IMR-90 (cell line): ENCODE measurements at regions not wholly inside any gene's neighbourhood (a gene's known extent, or its start where the extent isn't known, plus 50 kb on each side); places are given as distances from the start of the nearest gene placed in this dataset.

Experiments used
- CHD1 ChIP-seq: IDR thresholded peaks from 2 replicates; pipeline ENCODE4 v1.6.1; 2012; ENCODE audit warnings: low read depth, low read length, improper control_type of control experiment
- CTCF ChIP-seq: conservative IDR thresholded peaks from 2 replicates; pipeline ENCODE4 v1.5.1; 2012; ENCODE audit warnings: mild to moderate bottlenecking, low read depth, low read length, improper control_type of control experiment
- FOS ChIP-seq: fragments of 150-350 bp; IDR thresholded peaks from 2 replicates; pipeline ENCODE4 v1.6.1; 2016; ENCODE audit warnings: low read depth, low read length
- MXI1 ChIP-seq: IDR thresholded peaks from 2 replicates; pipeline ENCODE4 v1.6.1; 2012; ENCODE audit warnings: low read depth, mild to moderate bottlenecking, low read length, moderate library complexity, borderline replicate concordance
- POLR2A ChIP-seq: IDR thresholded peaks from 2 replicates; pipeline ENCODE4 v1.6.1; 2012; ENCODE audit warnings: mild to moderate bottlenecking, low read depth, low read length
- RAD21 ChIP-seq: IDR thresholded peaks from 2 replicates; pipeline ENCODE4 v1.6.1; 2012; ENCODE audit warnings: low read length, improper control_type of control experiment
- RCOR1 ChIP-seq: IDR thresholded peaks from 2 replicates; pipeline ENCODE4 v1.6.1; 2012; ENCODE audit warnings: mild to moderate bottlenecking, low read length, improper control_type of control experiment; ENCODE audit not compliant: insufficient replicate concordance
- RFX5 ChIP-seq: IDR thresholded peaks from 2 replicates; pipeline ENCODE4 v1.8.0; 2012; ENCODE audit warnings: low read depth, mild to moderate bottlenecking, low read length, moderate library complexity
- SMC3 ChIP-seq: fragments of 150-350 bp; IDR thresholded peaks from 2 replicates; pipeline ENCODE4 v1.6.1; 2016; ENCODE audit warnings: low read depth, mild to moderate bottlenecking, antibody characterized with exemption, low read length, moderate library complexity
- USF2 ChIP-seq: fragments of 150-350 bp; IDR thresholded peaks from 2 replicates; pipeline ENCODE4 v1.6.1; 2017; ENCODE audit warnings: mild to moderate bottlenecking, antibody characterized with exemption, low read length, low read depth

- TF ChIP-seq CTCF (no peak), POLR2A (no peak), MXI1 (no peak), RAD21 (no peak), RCOR1 (no peak), RFX5 (no peak), CHD1 (no peak), USF2 (no peak), SMC3 (no peak), FOS (no peak)
These were observed 218.2 kb upstream of the ADAMTS16 start for GRCh38 chr5:4921929-4922328.
